Endothelial cell of umbilical vein (primary cell): ENCODE measurements at regions not wholly inside any gene's neighbourhood (a gene's known extent, or its start where the extent isn't known, plus 50 kb on each side); places are given as distances from the start of the nearest gene placed in this dataset.

ENCODE experiments used
- CTCF ChIP-seq, 2 donors: IDR thresholded peaks; 1 replicate in 1 of 2; 2 replicates in 1 of 2; pipeline ENCODE4 v1.5.1; 2011; ENCODE audit warnings: low read length in 2 of 2, mild to moderate bottlenecking in 2 of 2, moderate library complexity in 2 of 2, control low read depth in 1 of 2, inconsistent platforms in 1 of 2, low read depth in 1 of 2; ENCODE audit not compliant: insufficient read depth in 1 of 2; ENCODE audit errors: extremely low read depth in 1 of 2
- MAX ChIP-seq: IDR thresholded peaks from 2 replicates; pipeline ENCODE4 v1.6.1; 2011; ENCODE audit not compliant: insufficient read depth, insufficient read length
- MYC ChIP-seq: IDR thresholded peaks from one replicate; pipeline ENCODE4 v1.6.1; 2011; ENCODE audit warnings: mild to moderate bottlenecking, low read depth, low read length
- POLR2A ChIP-seq: IDR thresholded peaks from 2 replicates; pipeline ENCODE4 v1.6.1; 2012; ENCODE audit warnings: low read depth, mild to moderate bottlenecking, control low read depth, low read length

GRCh38 chr16:55976815-55977214, 101.6 kb upstream of the CES5A start:
- no peak for TF ChIP-seq MYC
- TF ChIP-seq CTCF (IDR thresholded peaks at IDR 0.05; ENCODE audit: extremely low read depth in 1 of 2, insufficient read depth in 1 of 2, low read depth in 1 of 2, low read length in 2 of 2) = no peak
- TF ChIP-seq POLR2A = no peak
- TF ChIP-seq MAX = no peak
